IMR-90 (cell line): ENCODE measurements at regions not wholly inside any gene's neighbourhood (a gene's known extent, or its start where the extent isn't known, plus 50 kb on each side); places are given as distances from the start of the nearest gene placed in this dataset.

Experiments
- BHLHE40 ChIP-seq: fragments of 150-350 bp; IDR thresholded peaks from 2 replicates; pipeline ENCODE4 v1.6.1; 2016; ENCODE audit warnings: mild to moderate bottlenecking, low read depth, low read length
- CEBPB ChIP-seq: IDR thresholded peaks from 2 replicates; pipeline ENCODE4 v1.6.1; 2012; ENCODE audit warnings: low read depth, low read length, improper control_type of control experiment
- CTCF ChIP-seq: conservative IDR thresholded peaks from 2 replicates; pipeline ENCODE4 v1.5.1; 2012; ENCODE audit warnings: mild to moderate bottlenecking, low read depth, low read length, improper control_type of control experiment
- ELK1 ChIP-seq: fragments of 150-350 bp; IDR thresholded peaks from 2 replicates; pipeline ENCODE4 v1.6.1; 2016; ENCODE audit warnings: low read depth, mild to moderate bottlenecking, low read length, moderate library complexity, borderline replicate concordance
- FOS ChIP-seq: fragments of 150-350 bp; IDR thresholded peaks from 2 replicates; pipeline ENCODE4 v1.6.1; 2016; ENCODE audit warnings: low read depth, low read length
- MAFK ChIP-seq: IDR thresholded peaks from 2 replicates; pipeline ENCODE4 v1.6.1; 2012; ENCODE audit warnings: low read depth, low read length, improper control_type of control experiment
- MXI1 ChIP-seq: IDR thresholded peaks from 2 replicates; pipeline ENCODE4 v1.6.1; 2012; ENCODE audit warnings: low read depth, mild to moderate bottlenecking, low read length, moderate library complexity, borderline replicate concordance
- POLR2A ChIP-seq: IDR thresholded peaks from 2 replicates; pipeline ENCODE4 v1.6.1; 2012; ENCODE audit warnings: mild to moderate bottlenecking, low read depth, low read length
- RAD21 ChIP-seq: IDR thresholded peaks from 2 replicates; pipeline ENCODE4 v1.6.1; 2012; ENCODE audit warnings: low read length, improper control_type of control experiment
- RCOR1 ChIP-seq: IDR thresholded peaks from 2 replicates; pipeline ENCODE4 v1.6.1; 2012; ENCODE audit warnings: mild to moderate bottlenecking, low read length, improper control_type of control experiment; ENCODE audit not compliant: insufficient replicate concordance

DNA sequence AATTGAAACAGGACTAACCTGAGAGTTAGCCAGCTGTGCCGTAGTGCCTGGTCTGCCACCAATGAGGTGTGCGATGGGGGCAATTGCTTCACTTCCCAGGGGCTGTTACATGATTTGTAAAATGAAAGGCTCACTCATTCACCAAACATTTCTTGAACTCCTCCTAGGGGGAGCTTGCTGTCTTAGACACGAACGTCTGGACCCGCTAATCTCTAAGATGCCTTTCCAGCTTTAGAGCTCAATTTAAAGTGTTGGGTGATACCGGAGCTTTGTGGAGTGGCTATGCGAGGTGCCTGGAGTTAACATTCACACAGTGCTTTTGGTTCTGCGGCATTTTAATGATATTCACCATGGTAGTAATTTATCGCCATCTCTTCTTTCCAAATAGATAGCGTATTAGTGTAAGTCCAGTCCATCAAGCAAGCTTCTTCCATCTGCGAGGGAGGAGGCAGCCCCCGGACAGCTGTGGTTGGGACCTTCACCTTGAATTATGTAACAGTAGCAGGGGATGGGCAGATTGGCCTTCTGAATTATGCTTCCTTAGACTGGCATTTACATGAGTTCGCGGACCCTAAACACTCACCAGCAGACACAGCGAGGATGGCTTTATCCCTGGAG, 179.9 kb downstream of the ADSS2 start:
- no peak for TF ChIP-seq BHLHE40
- no peak for TF ChIP-seq POLR2A
- no peak for TF ChIP-seq CTCF
- no peak for TF ChIP-seq RCOR1
- TF ChIP-seq ELK1 = no peak
- TF ChIP-seq FOS = no peak
- no peak for TF ChIP-seq RAD21
- no peak for TF ChIP-seq MAFK
- no peak for TF ChIP-seq MXI1
- no peak for TF ChIP-seq CEBPB
